HFF-Myc (cell line): ENCODE measurements at regions not wholly inside any gene's neighbourhood (a gene's known extent, or its start where the extent isn't known, plus 50 kb on each side); places are given as distances from the start of the nearest gene placed in this dataset.
"Not testable (repeated sequence)": the region's sequence is repeated elsewhere in the genome, so short reads cannot be mapped to it uniquely, and the experiment has no call there.

Experiments
- DNase-seq: peaks from one replicate; pipeline ENCODE4 v3.0.0-alpha.2; 2011; ENCODE audit warnings: low read depth; ENCODE audit errors: extremely low read depth
- H3K4me3 ChIP-seq: replicated peaks from 2 replicates; pipeline ENCODE4 v1.5.1; 2011; ENCODE audit warnings: low read depth, mild to moderate bottlenecking, control low read depth, low read length
- TF ChIP-seq, protein P1 (sequence below): IDR thresholded peaks from 2 replicates; pipeline ENCODE4 v1.5.1; 2012; ENCODE audit warnings: mild to moderate bottlenecking, low read depth, low read length, control low read depth; ENCODE audit errors: missing control alignments

DNA sequence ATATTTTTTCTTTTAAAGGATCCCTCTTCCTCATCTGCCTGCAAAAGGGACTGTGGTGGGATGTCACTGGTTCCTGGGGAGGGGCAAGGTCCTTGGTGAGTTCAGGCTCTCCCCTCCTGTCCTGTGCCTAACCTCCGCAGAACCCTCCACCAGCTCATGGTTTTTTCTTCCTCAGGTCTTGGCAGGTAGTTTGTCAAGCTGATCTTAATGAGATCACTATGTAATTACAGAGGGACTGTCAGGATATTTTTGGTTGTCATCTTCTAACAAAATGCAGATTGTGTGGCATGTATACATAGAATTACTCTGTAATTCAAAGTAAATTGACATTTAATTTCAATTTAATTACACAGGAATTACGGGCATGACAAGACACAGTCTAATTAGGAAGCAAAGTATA, 150.3 kb upstream of the SEMA6A start:
- TF ChIP-seq, protein P1, sequence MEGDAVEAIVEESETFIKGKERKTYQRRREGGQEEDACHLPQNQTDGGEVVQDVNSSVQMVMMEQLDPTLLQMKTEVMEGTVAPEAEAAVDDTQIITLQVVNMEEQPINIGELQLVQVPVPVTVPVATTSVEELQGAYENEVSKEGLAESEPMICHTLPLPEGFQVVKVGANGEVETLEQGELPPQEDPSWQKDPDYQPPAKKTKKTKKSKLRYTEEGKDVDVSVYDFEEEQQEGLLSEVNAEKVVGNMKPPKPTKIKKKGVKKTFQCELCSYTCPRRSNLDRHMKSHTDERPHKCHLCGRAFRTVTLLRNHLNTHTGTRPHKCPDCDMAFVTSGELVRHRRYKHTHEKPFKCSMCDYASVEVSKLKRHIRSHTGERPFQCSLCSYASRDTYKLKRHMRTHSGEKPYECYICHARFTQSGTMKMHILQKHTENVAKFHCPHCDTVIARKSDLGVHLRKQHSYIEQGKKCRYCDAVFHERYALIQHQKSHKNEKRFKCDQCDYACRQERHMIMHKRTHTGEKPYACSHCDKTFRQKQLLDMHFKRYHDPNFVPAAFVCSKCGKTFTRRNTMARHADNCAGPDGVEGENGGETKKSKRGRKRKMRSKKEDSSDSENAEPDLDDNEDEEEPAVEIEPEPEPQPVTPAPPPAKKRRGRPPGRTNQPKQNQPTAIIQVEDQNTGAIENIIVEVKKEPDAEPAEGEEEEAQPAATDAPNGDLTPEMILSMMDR, result no peak
- DNase-seq, result no peak
- no peak overlapping the region for H3K4me3 ChIP-seq

DNA sequence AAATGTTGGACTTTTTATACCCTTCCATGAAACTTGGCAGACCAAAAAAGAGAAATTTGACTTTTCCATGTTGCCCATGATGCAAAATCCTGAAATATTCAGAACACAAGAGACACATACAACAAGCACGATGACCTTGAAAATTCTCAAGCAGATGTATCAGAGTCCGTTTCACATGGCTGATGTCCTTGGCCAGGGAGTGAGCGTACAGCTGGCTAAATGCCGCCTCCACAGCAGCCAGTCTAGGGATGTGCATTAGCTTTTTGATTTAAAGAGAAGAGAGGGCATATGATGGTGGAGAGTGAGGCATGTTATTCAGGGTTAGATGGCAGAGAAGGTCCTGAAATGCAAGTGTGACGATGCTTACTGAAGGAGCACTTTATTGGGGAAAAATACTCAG, 148.0 kb upstream of the SEMA6A start:
- no peak for DNase-seq
- TF ChIP-seq, protein P1, result no peak
- no peak overlapping the region for H3K4me3 ChIP-seq

DNA sequence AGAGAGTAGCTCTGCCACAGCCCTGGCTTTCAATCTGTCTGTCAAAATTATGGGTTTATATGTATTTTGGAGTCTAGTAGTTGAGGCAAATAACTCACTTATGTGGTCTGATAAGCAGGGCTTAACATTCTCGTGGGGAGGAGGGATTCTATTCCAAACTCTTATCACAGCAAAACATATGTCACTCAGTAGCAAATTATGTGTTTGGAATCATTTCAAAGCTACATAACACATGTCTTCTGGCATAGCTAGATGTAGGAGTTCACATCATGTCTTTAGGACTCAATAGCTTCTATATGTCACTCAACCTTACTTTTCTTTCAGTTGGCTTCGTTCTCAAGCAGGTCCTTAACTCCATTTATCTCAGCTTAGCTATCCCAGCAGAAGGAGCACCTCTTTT, 144.5 kb upstream of the SEMA6A start:
- H3K4me3 ChIP-seq, result no peak overlapping the region
- DNase-seq, result no peak
- TF ChIP-seq, protein P1, result no peak

DNA sequence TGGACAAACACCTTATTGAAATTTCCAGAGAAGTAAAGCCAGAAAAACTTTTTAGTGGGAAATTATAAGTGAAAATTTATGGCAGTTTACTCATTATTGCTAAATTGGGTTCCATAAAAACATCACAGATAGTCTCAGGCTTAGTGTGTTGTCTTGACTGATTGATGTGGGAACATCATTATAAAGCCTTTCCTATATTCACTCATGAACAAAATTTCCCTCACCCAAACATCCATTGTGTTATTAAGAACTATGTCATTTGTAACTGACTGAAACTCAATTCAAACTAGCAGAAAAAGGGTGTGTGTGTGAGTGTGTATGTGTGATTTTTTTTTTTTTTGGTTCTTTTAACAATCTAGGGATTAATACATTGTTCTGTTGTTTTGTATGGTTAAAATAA, 143.7 kb upstream of the SEMA6A start:
- TF ChIP-seq, protein P1, result no peak
- no peak overlapping the region for H3K4me3 ChIP-seq
- no peak for DNase-seq

DNA sequence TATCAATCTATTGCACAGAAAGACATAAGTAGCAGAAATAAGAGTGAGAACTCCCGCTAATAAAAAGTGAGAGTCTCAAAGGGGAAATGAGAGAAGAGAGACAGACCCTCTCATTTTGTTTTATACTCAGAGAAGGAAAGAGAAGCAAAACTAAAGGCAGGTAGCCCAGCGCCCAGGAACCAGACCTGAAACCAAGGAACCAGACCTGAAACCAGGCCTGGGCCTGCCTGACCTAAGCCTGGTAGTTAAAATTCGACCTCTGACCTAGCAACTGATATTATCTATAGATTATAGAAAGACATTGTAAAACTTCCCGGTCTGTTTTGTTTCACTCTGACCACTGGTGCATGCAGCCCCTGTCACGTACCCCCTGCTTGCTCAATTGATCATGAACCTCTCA, 134.5 kb upstream of the SEMA6A start:
- no peak for DNase-seq
- no peak overlapping the region for H3K4me3 ChIP-seq
- TF ChIP-seq, protein P1, result no peak

DNA sequence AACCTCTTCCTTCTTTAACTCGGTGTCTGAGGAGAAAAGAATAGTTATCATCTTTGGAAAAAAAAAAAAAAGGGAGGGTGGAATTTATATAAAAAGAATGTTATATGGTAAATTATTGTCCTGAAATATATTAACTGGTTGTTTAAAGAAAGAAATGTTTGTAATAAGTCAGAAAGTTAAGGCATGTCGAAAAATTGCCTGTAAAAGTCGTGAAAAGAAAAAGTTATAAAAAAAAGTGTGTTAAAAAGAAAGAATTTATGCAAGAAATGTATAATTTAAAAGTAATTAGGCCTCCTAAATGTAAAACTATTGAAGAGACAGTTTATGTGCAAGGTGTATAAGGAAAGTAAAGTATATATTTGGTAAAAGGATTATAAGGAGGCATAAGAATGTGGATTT, 130.5 kb upstream of the SEMA6A start:
- not testable (repeated sequence) for DNase-seq, H3K4me3 ChIP-seq

DNA sequence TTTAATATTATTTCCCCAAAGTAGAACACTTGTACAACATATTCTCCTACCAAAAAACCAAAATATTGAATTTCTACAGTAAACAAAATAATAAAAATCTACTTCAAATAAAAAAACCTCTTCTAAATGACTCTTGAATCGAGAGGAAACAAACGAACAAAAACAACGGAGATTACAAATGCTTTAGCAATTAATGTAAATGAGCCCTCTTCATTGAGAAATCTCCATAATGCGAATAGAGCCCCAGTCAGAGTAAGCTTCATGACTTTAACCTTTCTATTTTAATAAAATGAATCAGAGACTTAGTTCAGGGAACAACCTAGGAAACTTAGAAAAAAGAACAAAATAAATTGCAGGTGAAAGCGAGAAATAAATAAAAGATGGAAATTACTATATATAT, 129.3 kb upstream of the SEMA6A start:
- no peak for DNase-seq
- TF ChIP-seq, protein P1, result no peak
- no peak overlapping the region for H3K4me3 ChIP-seq
